GM18507 (cell line): ENCODE measurements at regions not wholly inside any gene's neighbourhood (a gene's known extent, or its start where the extent isn't known, plus 50 kb on each side); places are given as distances from the start of the nearest gene placed in this dataset.

Experiments
- DNase-seq: peaks from one replicate; pipeline ENCODE4 v3.0.0; 2011; ENCODE audit warnings: low read depth; ENCODE audit not compliant: insufficient read length; ENCODE audit errors: extremely low spot score
- FAIRE-seq: peaks from 2 replicates; lab custom pipeline; 2011; peaks lifted over from hg19 to GRCh38; lab: Jason Lieb, UNC

DNA sequence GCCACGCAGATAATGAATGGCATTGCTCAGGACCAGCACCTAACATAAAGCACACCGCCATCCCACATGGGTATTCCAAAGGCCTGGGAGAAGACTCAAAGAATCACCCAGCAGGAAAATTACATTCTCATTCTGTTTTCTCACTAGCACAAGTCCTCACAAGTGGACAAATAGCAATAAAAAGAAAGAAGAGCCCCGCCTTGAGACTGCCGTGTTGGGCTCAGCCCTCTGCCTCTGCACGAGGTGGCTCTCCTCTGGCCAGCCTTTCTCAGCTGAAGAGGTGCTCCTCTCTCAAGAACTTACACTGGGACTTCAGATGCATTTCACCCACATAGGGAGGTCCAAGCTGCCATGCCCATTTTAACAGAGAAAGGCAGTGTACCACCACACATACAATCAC lies 207.5 kb downstream of the SPTSSA start:
- DNase-seq (no peak), FAIRE-seq (no peak)

DNA sequence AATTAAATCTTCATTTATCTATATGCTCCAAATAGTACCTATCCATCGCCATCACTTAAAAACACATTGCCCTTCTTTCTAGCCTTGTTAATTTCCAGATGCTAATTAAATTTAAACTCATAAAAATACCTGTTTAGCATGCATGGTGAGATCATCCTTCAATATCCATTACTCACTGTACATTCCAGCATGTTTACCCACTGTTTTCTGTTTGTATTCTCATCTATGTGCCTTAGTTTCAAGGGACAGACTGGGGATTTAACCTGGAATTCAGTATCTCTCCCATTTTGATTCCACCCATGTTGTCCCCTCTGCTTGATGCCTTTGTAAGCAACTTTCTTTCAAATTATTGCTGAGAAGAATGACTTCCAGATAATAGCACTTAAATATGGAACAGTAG lies 208.0 kb downstream of the SPTSSA start:
- FAIRE-seq = no peak
- no peak for DNase-seq

DNA sequence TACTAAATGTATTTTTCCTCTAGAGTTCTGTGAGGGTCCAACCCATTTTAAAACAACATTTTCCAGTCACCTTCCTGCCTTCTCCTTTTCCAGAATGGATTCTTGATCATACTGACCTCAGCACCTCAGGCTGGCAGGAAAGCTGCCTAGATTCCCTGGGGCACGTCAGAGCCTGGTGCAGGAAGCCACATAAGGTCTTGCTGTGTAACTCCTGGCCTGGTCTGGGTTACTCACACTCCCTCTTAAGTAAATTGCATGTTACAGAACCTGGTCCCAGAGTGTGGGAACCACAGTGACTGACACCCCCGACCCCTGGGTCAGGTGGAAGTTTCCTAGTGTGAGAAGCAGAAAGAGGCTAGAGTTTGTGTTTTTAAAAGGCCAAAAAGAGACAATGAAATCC lies 209.8 kb downstream of the SPTSSA start:
- DNase-seq = no peak
- no peak for FAIRE-seq

DNA sequence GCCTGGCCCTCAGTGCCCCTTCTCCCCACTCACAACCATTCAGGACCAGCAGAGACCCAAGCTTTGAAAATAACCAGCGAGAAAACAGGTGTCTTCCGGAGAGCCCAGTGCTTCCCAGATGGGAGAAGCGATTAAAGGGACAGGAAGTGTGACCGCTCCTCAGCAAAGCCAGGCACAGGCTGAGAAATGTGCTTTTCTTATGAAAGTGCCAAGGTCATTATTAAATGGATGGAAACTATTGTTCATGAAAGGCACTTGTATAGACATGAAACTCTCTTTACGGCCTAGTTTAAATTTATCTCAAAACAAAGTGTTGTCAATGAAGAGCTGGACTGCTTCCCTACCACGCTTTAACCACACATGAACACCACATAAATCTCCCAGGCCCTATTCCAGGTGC lies 210.4 kb downstream of the SPTSSA start:
- FAIRE-seq (no peak), DNase-seq (no peak)

DNA sequence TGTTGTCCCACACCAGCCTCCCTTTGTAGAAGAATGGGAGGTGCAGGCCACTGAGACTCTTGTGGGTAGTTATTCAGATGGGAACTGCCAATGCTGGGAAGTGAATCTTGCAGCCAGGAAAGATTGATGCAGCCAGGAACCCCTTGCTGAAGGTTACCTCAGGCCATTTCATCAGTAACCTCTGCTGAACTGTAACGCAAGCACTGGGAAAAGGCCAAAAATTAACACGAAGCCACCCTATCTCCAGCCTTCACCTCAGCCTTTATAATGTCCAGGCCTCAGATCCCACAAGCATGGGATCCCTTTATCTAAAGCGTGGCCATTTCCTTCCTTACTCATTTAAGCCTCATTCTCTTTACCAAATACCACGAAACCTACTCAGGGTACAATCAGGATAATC lies 211.1 kb downstream of the SPTSSA start:
- no peak for DNase-seq
- FAIRE-seq = no peak

DNA sequence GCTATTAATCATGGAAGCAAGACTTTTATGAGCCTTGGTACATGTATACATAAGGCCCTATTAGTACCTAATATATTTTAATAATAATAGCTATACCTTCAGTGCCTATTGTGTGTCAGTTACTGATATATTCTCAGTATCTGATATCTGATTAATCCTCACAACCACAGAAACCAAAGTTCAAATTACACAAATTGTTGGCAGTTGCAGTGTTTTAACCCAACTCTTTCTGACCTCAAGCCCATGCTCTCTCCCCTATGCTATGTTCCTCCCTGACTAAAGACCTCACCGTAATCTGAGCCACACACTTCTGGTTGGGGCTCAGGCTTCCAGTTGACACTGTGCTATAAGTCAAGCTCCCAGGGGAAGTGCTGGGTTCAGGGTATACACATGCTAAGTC lies 214.4 kb downstream of the SPTSSA start:
- no peak for FAIRE-seq
- no peak for DNase-seq

DNA sequence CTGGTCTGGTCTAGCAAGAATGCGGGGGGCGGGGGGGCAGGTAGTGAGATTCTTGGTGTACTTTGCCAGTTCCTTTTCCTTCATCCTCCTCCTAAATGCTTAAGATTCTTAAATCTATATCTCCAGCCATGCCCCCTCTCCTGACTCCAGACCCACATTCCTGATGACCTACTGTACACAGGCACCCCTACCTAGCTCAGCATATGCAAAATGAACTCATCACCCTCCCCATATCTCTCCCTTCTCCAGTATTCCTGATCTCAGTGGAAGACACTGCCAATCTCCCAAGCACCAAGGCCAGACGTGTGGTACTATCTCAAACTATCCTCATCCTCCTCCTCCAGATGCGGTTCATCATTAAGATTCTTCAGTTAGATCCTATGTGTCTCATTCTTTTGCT lies 215.8 kb downstream of the SPTSSA start:
- FAIRE-seq (no peak), DNase-seq (no peak)

DNA sequence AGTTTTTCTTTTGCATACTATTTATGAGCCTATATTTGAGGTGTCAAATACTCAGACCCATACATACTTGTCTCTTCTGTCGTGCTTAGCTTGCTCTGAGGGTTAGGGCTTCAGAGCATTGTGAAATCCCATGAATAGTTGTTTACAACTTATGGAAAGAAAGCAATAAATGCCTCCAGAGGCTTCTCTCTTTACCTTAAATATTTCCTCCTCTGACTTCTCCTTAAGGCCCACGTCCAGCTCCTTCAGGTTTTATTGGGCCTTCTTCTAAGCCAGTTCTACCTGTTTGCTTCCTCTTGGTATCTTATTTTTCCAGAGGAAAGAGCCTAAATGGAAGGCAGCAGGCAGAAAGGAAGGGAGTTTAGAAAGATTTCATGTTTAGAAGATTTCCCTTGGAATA lies 218.6 kb downstream of the SPTSSA start:
- FAIRE-seq = no peak
- no peak for DNase-seq

DNA sequence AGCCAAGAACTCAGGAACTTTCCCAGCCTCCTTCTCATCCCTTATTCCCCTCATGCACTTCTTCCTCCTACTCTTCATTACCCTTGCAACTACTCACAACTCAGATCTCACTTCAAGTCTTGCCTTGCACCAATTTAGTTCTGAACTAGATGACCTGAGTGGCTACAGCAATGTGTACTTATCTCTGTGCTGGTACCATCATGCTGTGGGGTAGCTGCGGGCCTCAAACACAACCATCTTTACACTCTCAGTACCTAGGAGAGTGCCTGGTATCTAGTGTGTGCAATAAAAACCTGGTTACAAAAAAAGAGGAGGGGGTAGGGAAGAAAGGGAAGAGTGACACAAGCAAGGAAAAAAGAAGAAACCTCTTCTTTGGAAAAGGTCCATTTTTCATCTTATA lies 219.0 kb downstream of the SPTSSA start:
- no peak for DNase-seq
- no peak for FAIRE-seq

DNA sequence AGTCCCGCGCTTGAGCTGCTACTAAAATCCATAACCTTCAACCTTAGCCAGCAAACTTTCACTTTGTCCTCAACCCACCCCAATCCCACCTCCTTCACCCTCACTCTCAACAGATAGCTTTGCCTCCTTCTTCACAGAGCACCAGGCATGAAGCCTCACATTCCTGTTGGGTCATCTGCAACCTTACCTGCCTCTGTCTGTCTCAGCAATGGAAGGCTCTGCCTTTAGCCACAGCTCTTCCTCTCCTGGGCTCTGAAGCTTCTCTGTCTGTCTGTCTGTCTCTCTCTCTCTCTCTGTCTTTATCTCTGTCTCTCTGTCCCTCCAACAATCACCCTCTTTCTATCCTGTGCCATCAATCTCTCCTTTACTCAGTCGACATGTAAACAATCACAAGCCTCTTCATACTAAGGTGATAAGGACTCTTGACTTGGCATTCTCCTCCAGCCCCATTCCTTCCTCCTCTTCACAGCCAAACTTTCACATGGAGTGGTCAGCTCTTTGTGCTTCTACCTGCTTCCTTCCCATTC lies 220.8 kb downstream of the SPTSSA start:
- DNase-seq = no peak
- no peak for FAIRE-seq

DNA sequence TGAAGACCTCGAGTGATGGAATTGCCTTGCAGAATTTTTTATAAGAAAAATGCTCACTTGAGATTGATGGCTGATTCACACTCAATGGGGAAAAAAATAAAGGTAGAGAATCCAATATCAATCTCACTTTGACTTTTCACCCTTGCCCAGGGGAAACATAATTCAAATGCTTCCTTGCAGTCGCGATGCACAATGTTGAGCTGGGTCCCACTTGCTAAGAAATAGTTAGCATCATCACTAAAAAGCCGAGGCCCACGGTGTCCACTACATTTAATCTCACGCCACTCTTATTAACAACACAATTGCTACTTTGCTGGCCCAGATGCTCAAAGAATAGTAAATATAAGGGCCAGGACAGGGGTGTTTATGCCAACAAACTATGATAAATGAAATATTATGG lies 223.4 kb downstream of the SPTSSA start:
- no peak for FAIRE-seq

DNA sequence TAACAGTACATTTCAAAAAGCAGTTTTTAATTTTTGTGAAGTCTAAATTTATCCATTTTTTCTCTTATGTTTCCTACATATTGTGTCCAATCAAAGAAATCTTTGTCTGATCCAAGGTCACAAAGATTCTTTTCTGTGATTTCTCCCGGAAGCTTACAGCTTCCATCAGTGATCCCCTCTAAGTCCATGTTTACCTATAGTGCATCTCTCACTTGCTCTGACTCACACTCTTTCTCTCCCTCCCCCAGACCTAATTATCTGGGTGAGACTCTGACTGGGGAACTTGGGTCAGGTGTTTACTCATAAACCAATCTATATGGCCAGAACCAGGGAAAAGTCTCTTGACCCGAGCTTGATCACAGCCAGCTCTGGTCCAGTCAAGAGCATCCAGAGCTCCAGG lies 224.4 kb downstream of the SPTSSA start:
- no peak for DNase-seq

More for the DNA sequence above, 223.4 kb downstream of the SPTSSA start:
- no peak for DNase-seq

DNA sequence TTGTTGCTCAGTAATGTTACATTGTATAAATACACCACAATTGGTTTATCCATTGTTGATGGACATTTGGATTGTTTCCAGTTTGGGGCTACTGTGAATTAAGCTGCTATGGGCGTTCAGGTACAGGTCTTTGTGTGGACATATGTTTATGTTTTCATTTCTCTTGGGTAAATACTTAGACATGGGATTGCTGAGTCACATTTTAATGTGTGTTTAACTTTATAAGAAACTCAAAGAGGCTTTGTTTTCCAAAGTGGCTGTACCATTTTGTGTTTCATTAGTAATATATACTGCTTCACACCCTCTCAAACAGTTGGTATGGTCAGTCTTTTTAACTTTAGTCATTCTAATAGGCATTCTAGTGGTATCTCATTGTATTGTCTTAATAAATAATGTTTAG lies 225.0 kb downstream of the SPTSSA start:
- DNase-seq (no peak), FAIRE-seq (no peak)

More for the DNA sequence above, 224.4 kb downstream of the SPTSSA start:
- no peak for FAIRE-seq

DNA sequence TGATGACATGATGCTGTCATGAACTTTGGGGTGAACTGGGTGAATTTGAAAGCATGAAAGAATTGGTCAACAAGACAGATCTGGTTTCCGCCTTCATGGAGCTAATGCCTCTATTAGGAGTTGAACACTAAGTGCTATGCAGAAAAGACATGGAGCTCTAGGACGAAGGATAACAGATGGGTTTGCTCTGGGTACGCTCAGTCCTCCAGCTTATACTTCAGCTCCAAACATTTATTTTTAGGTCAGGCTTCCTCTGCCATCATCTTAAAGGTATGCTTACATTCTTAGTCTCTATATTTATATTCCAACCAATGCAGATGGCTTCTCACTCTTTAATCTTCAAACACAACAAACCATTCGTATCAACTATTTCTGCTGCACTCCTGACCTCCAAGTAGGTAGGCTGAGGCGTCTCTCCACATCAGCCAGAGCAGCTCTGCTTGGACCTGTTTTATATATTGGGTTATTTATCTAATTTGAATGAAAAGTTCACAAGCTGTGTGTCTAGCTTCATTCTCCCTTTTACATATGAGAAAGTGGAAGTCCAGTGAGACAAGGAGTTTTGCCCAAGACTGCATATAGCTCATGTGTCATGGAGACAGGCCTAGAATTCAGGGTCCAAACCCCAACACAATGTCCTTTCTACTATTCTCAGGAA lies 226.3 kb downstream of the SPTSSA start:
- FAIRE-seq = no peak

DNA sequence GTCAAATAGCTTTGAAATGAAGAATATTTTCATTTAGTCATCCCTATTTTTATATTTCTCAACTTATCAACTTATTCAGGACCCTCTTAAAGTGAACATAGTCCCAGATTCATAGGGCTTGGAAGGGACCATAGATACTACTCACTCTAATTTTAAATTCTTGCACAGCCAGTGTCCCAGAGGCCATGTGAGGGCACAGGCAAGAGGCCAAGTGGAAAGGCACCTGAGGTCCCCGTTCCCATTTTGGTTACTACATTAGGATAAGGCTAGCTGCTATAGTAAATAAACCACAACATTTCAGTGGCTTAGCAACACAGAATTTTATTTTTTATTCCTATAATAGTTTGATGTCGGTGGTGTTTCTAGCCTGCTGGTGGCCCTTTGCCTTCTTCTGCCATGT lies 227.8 kb downstream of the SPTSSA start:
- no peak for FAIRE-seq

More for the DNA sequence above, 226.3 kb downstream of the SPTSSA start:
- DNase-seq = no peak

DNA sequence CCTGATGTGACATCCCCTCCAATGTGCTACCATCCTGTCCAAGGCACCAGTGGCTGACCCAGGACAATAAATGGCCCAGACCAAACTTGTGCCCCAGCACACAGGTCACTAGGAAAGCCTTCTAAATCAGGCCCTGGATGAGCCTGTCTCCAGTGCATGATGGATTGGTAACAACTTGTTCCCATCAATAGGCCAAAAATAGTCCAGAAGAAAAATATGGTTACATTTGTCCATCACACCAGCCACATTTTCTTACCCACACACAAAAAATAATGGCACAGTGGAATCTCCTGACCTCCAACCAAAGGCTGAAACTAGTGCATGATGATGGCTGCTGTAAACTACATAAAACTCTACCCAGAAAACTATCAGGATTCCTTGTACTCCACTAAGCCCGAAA lies 228.4 kb downstream of the SPTSSA start:
- DNase-seq = no peak
- no peak for FAIRE-seq

More for the DNA sequence above, 227.8 kb downstream of the SPTSSA start:
- no peak for DNase-seq

DNA sequence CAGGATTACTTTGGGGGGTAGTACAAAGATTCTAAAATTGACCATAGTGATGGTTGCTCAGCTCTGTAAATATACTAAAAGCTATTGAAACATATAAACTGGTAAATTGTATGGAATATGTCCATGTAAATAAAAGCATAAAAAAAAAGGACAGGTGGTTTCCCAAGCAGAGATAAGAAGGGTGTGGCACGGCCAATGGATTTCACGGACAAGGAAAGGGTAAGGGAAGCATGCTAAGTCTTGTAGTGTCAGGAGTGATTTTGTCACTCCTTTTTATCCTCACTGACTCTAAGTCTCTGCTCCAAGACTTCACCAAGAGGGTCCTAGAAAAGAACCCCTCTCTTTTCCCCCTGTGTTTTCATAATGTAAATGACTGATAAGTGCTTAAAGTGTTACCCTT lies 229.2 kb downstream of the SPTSSA start:
- DNase-seq (no peak), FAIRE-seq (no peak)

DNA sequence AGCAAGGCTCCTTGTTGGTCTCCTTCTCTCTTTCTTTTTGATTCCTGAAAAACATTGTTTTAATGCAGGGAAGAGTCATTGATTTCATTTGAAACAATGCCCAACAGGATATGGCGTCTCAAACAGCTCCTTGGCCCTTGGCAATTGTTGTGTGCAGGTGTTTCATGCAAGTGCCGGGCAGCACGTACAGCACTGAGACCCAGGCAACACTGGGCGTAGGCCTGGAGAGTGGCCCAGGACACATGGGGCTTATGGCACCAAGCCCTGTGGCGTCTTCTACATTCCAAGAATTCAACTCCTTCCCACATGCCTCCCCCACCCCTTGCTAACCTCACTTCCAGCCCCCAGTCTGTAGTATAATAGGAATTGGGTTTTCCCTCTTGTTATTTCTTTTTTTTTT lies 230.4 kb downstream of the SPTSSA start:
- FAIRE-seq = no peak
- no peak for DNase-seq

DNA sequence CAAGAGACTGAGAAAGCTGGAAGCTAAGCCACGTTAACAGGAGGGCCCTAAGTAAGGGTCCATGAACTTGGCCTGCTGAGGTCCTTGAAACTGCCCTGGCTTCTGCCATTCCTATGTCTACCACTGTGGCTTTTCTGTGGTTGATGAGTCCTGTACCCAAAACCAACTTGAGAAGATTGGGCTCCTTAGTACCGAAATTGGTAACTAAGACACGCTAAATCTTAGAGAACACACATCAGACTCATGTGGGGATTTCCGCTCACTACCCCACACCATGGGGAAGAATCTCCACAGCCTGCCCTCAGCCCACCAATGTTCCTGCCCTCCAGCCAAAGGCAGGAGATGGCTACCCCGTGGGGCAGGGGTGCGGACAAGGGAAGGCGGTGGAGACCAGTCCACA lies 232.9 kb downstream of the SPTSSA start:
- FAIRE-seq = no peak
- DNase-seq = no peak

DNA sequence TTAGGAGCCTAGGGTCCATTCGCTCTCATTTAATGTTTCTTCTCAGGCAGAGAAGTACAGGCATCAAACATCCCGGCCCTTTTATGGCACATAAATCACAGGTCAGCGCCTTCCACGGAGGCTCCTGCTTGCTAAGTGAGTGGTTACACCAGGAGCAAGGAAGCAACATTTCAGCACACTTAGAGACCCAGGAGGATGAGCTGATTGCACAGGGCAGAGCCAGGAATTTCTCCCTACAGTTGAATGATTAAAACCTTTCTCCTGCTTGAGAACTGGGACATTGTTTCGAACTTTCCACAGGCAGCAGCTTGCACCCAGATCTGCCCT lies 233.4 kb downstream of the SPTSSA start:
- no peak for DNase-seq
- FAIRE-seq = no peak

DNA sequence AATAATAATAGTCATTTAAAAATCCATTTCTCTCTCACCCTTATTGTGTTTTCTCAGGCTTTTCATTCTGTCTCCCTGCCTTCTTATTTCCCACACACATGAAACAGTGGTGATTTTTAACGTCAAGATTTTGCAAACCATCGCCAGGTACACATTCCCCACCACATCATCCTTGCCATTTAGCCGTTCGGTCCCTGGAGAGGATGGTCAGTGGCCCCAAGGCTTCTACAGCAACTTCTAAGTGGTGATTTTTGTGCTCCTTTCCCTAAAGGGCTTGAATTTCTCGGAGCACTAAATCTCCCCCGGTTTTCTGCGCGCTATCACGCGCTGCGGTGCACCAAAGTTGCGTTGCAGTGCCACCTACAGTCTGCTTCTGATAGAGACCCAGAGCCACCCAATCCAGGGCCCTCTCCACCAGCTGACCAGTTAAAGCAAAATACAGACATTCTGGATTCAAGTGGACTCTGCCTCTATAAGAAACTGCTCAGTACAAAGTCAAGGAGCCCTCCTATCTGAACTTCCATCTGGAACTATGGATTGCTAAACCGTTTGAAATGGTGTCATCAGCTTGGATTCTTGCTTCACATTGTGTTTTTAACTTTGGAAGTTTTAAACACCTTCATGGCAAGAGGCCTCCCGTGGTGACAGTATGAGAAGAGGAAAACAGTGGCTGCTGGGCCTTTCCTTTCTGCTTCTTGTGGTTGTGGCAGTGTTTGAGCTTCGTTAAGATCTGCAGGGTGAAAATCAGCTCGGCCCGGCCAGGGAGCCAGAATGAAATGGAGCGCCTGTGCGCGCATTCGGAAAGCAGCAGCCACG lies 234.0 kb downstream of the SPTSSA start:
- DNase-seq (peak; percentile 60), FAIRE-seq (peak; percentile 85)
